ENCODE measurements at regions not wholly inside any gene's neighbourhood (a gene's known extent, or its start where the extent isn't known, plus 50 kb on each side); places are given as distances from the start of the nearest gene placed in this dataset.

GRCh38 chr16:8510160-8510559 is 80.2 kb downstream of the TMEM114 start:
- TF ChIP-seq YY1 (IDR thresholded peaks at IDR 0.05; ENCODE audit: low read depth) (no peak), CEBPB (IDR thresholded peaks at IDR 0.05) (no peak), REST (IDR thresholded peaks at IDR 0.05; ENCODE audit: low read depth) (no peak), TAF1 (IDR thresholded peaks at IDR 0.05; ENCODE audit: low read depth) (no peak), MAX (IDR thresholded peaks at IDR 0.05) (no peak), ZBTB7A (IDR thresholded peaks at IDR 0.05; ENCODE audit: low read depth) (no peak), RAD21 (IDR thresholded peaks at IDR 0.05; ENCODE audit: low read depth) (no peak), USF1 (IDR thresholded peaks at IDR 0.05) (no peak), CREB1 (IDR thresholded peaks at IDR 0.05; ENCODE audit: low read depth) (no peak), TEAD4 (IDR thresholded peaks at IDR 0.05) (no peak), NFIC (IDR thresholded peaks at IDR 0.05) (no peak), TCF12 (IDR thresholded peaks at IDR 0.05; ENCODE audit: low read depth) (no peak), EGR1 (IDR thresholded peaks at IDR 0.05) (no peak), FOXM1 (IDR thresholded peaks at IDR 0.05; ENCODE audit: borderline replicate concordance, low read depth) (no peak), EP300 (IDR thresholded peaks at IDR 0.05; ENCODE audit: borderline replicate concordance) (no peak)

- TF ChIP-seq EGR1 (IDR thresholded peaks at IDR 0.05) (no peak), NFIC (IDR thresholded peaks at IDR 0.05) (no peak), TCF12 (IDR thresholded peaks at IDR 0.05; ENCODE audit: low read depth) (no peak), FOXM1 (IDR thresholded peaks at IDR 0.05; ENCODE audit: borderline replicate concordance, low read depth) (no peak), RAD21 (IDR thresholded peaks at IDR 0.05; ENCODE audit: low read depth) (no peak), TEAD4 (IDR thresholded peaks at IDR 0.05) (no peak), EP300 (IDR thresholded peaks at IDR 0.05; ENCODE audit: borderline replicate concordance) (no peak), TAF1 (IDR thresholded peaks at IDR 0.05; ENCODE audit: low read depth) (no peak), USF1 (IDR thresholded peaks at IDR 0.05) (no peak), CEBPB (IDR thresholded peaks at IDR 0.05) (no peak), MAX (IDR thresholded peaks at IDR 0.05) (no peak), CREB1 (IDR thresholded peaks at IDR 0.05; ENCODE audit: low read depth) (no peak), ZBTB7A (IDR thresholded peaks at IDR 0.05; ENCODE audit: low read depth) (no peak), YY1 (IDR thresholded peaks at IDR 0.05; ENCODE audit: low read depth) (no peak), REST (IDR thresholded peaks at IDR 0.05; ENCODE audit: low read depth) (no peak)
These were observed 84.9 kb downstream of the TMEM114 start for GRCh38 chr16:8505327-8505991.

- no peak for TF ChIP-seq CREB1 (IDR thresholded peaks at IDR 0.05; ENCODE audit: low read depth)
- no peak for TF ChIP-seq MAX (IDR thresholded peaks at IDR 0.05)
These were observed 87.9 kb downstream of the TMEM114 start for GRCh38 chr16:8502446-8502845.

GRCh38 chr16:8500351-8500750 is 90.0 kb downstream of the TMEM114 start:
- TF ChIP-seq ZBTB7A (IDR thresholded peaks at IDR 0.05; ENCODE audit: low read depth): no peak

- no peak for TF ChIP-seq YY1 (IDR thresholded peaks at IDR 0.05; ENCODE audit: low read depth)
- no peak for TF ChIP-seq NFIC (IDR thresholded peaks at IDR 0.05)
- no peak for TF ChIP-seq MAX (IDR thresholded peaks at IDR 0.05)
- no peak for TF ChIP-seq REST (IDR thresholded peaks at IDR 0.05; ENCODE audit: low read depth)
- TF ChIP-seq TAF1 (IDR thresholded peaks at IDR 0.05; ENCODE audit: low read depth): no peak
- TF ChIP-seq CREB1 (IDR thresholded peaks at IDR 0.05; ENCODE audit: low read depth): no peak
- TF ChIP-seq EGR1 (IDR thresholded peaks at IDR 0.05): no peak
- no peak for TF ChIP-seq EP300 (IDR thresholded peaks at IDR 0.05; ENCODE audit: borderline replicate concordance)
- no peak for TF ChIP-seq TCF12 (IDR thresholded peaks at IDR 0.05; ENCODE audit: low read depth)
- TF ChIP-seq TEAD4 (IDR thresholded peaks at IDR 0.05): no peak
- TF ChIP-seq RAD21 (IDR thresholded peaks at IDR 0.05; ENCODE audit: low read depth): no peak
- TF ChIP-seq CEBPB (IDR thresholded peaks at IDR 0.05): no peak
- TF ChIP-seq ZBTB7A (IDR thresholded peaks at IDR 0.05; ENCODE audit: low read depth): no peak
- no peak for TF ChIP-seq FOXM1 (IDR thresholded peaks at IDR 0.05; ENCODE audit: borderline replicate concordance, low read depth)
- TF ChIP-seq USF1 (IDR thresholded peaks at IDR 0.05): no peak
These were observed 93.9 kb downstream of the TMEM114 start for GRCh38 chr16:8496364-8496763.

Measured in Ishikawa (cell line).